IPS DF 6.9 (cell line): ENCODE measurements at regions not wholly inside any gene's neighbourhood (a gene's known extent, or its start where the extent isn't known, plus 50 kb on each side); places are given as distances from the start of the nearest gene placed in this dataset.

Experiments used
- DNase-seq: peaks from one replicate; pipeline ENCODE4 v3.0.0-alpha.2; 2013; ENCODE audit warnings: low read depth, low spot score
- H3K27ac ChIP-seq: one replicate; pipeline ENCODE4 v1.5.1; 2013; ENCODE audit warnings: low read length, control low read depth
- H3K27me3 ChIP-seq: 2 replicates; pipeline ENCODE4 v1.6.1; 2013; ENCODE audit warnings: mild to moderate bottlenecking, low read length; ENCODE audit not compliant: control insufficient read depth, insufficient read depth
- H3K36me3 ChIP-seq: 2 replicates; pipeline ENCODE4 v1.6.1; 2013; ENCODE audit warnings: low read length; ENCODE audit not compliant: control insufficient read depth, insufficient read depth
- H3K4me1 ChIP-seq: 2 replicates; pipeline ENCODE4 v1.6.1; 2013; ENCODE audit warnings: low read length; ENCODE audit not compliant: control insufficient read depth, insufficient read depth
- H3K4me3 ChIP-seq: 2 replicates; pipeline ENCODE4 v1.5.1; 2013; ENCODE audit warnings: mild to moderate bottlenecking, low read length
- H3K9me3 ChIP-seq: 2 replicates; pipeline ENCODE4 v1.6.1; 2013; ENCODE audit warnings: low read length, inconsistent platforms; ENCODE audit not compliant: control insufficient read depth, insufficient read depth
- WGBS: extraction: QIAGEN DNeasy Blood & Tissue Kit; methylation state at CpG from one replicate; pipeline ENCODE4 v1.1.7; 2013; ENCODE audit warnings: mixed read lengths, missing lambda C conversion rate; ENCODE audit not compliant: insufficient read length, insufficient coverage; 5-methylcytosine and 5-hydroxymethylcytosine counted together

- Histone ChIP-seq H3K4me3 (no peak overlapping the region), H3K27ac (no peak overlapping the region), H3K27me3 (no peaks in the 10 kb centered on the region), H3K4me1 (peaks cover 2% of the 10 kb centered on the region), H3K9me3 (no peaks in the 10 kb centered on the region), H3K36me3 (no peaks in the 10 kb centered on the region)
- WGBS = no CpG with 5 or more reads among the region's 4 CpGs
- DNase-seq = no peak
Measured at GRCh38 chr7:131233193-131233592, 94.5 kb upstream of the MKLN1 start.

- DNase-seq = no peak
- no peak overlapping the region for H3K27ac ChIP-seq
- peaks cover 2% of the 10 kb centered on the region for H3K4me1 ChIP-seq
- WGBS = no CpG with 5 or more reads among the region's 8 CpGs
- H3K4me3 ChIP-seq = no peak overlapping the region
- no peaks in the 10 kb centered on the region for H3K27me3 ChIP-seq
- H3K36me3 ChIP-seq = no peaks in the 10 kb centered on the region
- H3K9me3 ChIP-seq = no peaks in the 10 kb centered on the region
Measured at GRCh38 chr7:131234719-131235488, 92.8 kb upstream of the MKLN1 start.

GRCh38 chr7:131235489-131236317, 92.0 kb upstream of the MKLN1 start:
- no peaks in the 10 kb centered on the region for H3K36me3 ChIP-seq
- H3K4me3 ChIP-seq = no peak overlapping the region
- 100% methylated on average over 1 of the region's 13 CpGs for WGBS
- H3K27me3 ChIP-seq = no peaks in the 10 kb centered on the region
- peaks cover 2% of the 10 kb centered on the region for H3K4me1 ChIP-seq
- H3K9me3 ChIP-seq = no peaks in the 10 kb centered on the region
- DNase-seq = no peak
- H3K27ac ChIP-seq = no peak overlapping the region

- WGBS = no CpG with 5 or more reads among the region's 6 CpGs
Measured at GRCh38 chr7:131236318-131236672, 91.4 kb upstream of the MKLN1 start.

GRCh38 chr7:131238347-131238931, 89.2 kb upstream of the MKLN1 start:
- no peak overlapping the region for H3K27ac ChIP-seq
- no peaks in the 10 kb centered on the region for H3K9me3 ChIP-seq
- DNase-seq = no peak
- no peak overlapping the region for H3K4me3 ChIP-seq
- no CpG with 5 or more reads among the region's 2 CpGs for WGBS
- H3K27me3 ChIP-seq = no peaks in the 10 kb centered on the region
- peaks cover 2% of the 10 kb centered on the region for H3K4me1 ChIP-seq
- H3K36me3 ChIP-seq = no peaks in the 10 kb centered on the region

More at GRCh38 chr7:131236318-131236672, 91.4 kb upstream of the MKLN1 start:
- Histone ChIP-seq H3K4me3 (no peak overlapping the region), H3K36me3 (no peaks in the 10 kb centered on the region), H3K9me3 (no peaks in the 10 kb centered on the region), H3K27ac (no peak overlapping the region), H3K4me1 (peaks cover 2% of the 10 kb centered on the region), H3K27me3 (no peaks in the 10 kb centered on the region)
- DNase-seq = no peak

- no CpG with 5 or more reads among the region's 3 CpGs for WGBS
- Histone ChIP-seq H3K4me1 (peaks cover 2% of the 10 kb centered on the region; the same call in 1 of the 2 replicates), H3K27me3 (no peaks in the 10 kb centered on the region), H3K9me3 (no peaks in the 10 kb centered on the region), H3K36me3 (no peaks in the 10 kb centered on the region), H3K4me3 (no peak overlapping the region), H3K27ac (no peak overlapping the region)
- DNase-seq = no peak
Measured at GRCh38 chr7:131241386-131241785, 86.3 kb upstream of the MKLN1 start.

GRCh38 chr7:131242123-131242650, 85.5 kb upstream of the MKLN1 start:
- no CpG with 5 or more reads among the region's 10 CpGs for WGBS
- Histone ChIP-seq H3K4me3 (no peak overlapping the region), H3K9me3 (no peaks in the 10 kb centered on the region), H3K4me1 (peaks cover 2% of the 10 kb centered on the region; the same call in 1 of the 2 replicates), H3K27me3 (no peaks in the 10 kb centered on the region), H3K36me3 (no peaks in the 10 kb centered on the region), H3K27ac (no peak overlapping the region)
- DNase-seq = no peak

GRCh38 chr7:131244259-131244852, 83.3 kb upstream of the MKLN1 start:
- peaks cover 2% of the 10 kb centered on the region; the same call in 1 of the 2 replicates for H3K4me1 ChIP-seq
- H3K27me3 ChIP-seq = no peaks in the 10 kb centered on the region
- DNase-seq = no peak
- no peak overlapping the region for H3K4me3 ChIP-seq
- no CpG with 5 or more reads among the region's 13 CpGs for WGBS
- no peaks in the 10 kb centered on the region for H3K9me3 ChIP-seq
- no peak overlapping the region for H3K27ac ChIP-seq
- no peaks in the 10 kb centered on the region for H3K36me3 ChIP-seq

GRCh38 chr7:131249003-131249402, 78.7 kb upstream of the MKLN1 start:
- Histone ChIP-seq H3K4me1 (peaks cover 2% of the 10 kb centered on the region; the same call in 1 of the 2 replicates), H3K27ac (no peak overlapping the region)
- no CpG with 5 or more reads among the region's 1 CpG for WGBS

GRCh38 chr7:131249483-131249882, 78.2 kb upstream of the MKLN1 start:
- Histone ChIP-seq H3K9me3 (no peaks in the 10 kb centered on the region), H3K4me1 (peaks cover 2% of the 10 kb centered on the region; the same call in 1 of the 2 replicates), H3K27me3 (no peaks in the 10 kb centered on the region), H3K36me3 (no peaks in the 10 kb centered on the region), H3K27ac (no peak overlapping the region), H3K4me3 (no peak overlapping the region)
- no CpG with 5 or more reads among the region's 3 CpGs for WGBS
- DNase-seq = no peak

More at GRCh38 chr7:131249003-131249402, 78.7 kb upstream of the MKLN1 start:
- no peaks in the 10 kb centered on the region for H3K9me3 ChIP-seq
- no peaks in the 10 kb centered on the region for H3K36me3 ChIP-seq
- no peaks in the 10 kb centered on the region for H3K27me3 ChIP-seq
- DNase-seq = no peak
- H3K4me3 ChIP-seq = no peak overlapping the region
